HAP-1 (cell line): ENCODE measurements at regions not wholly inside any gene's neighbourhood (a gene's known extent, or its start where the extent isn't known, plus 50 kb on each side); places are given as distances from the start of the nearest gene placed in this dataset.

Source experiments
- DNase-seq, 2 experiments: peaks; one replicate each; pipeline ENCODE4 v3.0.0-alpha.2; 2016 to 2020; ENCODE audit warnings: low spot score in 2 of 2
- H3K27me3 ChIP-seq: fragments of 250-450 bp; sonication (Bioruptor Pico); 2 replicates; pipeline ENCODE4 v1.5.1; 2020; ENCODE audit warnings: low read depth, mild to moderate bottlenecking, moderate library complexity
- H3K36me3 ChIP-seq: fragments of 250-450 bp; sonication (Bioruptor Pico); replicated peaks from 2 replicates; pipeline ENCODE4 v1.5.1; 2020; ENCODE audit warnings: mild to moderate bottlenecking
- H3K4me1 ChIP-seq: fragments of 250-450 bp; sonication (Bioruptor Pico); 2 replicates; pipeline ENCODE4 v1.5.1; 2020; ENCODE audit warnings: mild to moderate bottlenecking
- H3K4me3 ChIP-seq: fragments of 250-450 bp; sonication (Bioruptor Pico); 2 replicates; pipeline ENCODE4 v1.5.1; 2020; ENCODE audit warnings: mild to moderate bottlenecking, moderate library complexity
- H3K9me3 ChIP-seq: fragments of 250-450 bp; sonication (Bioruptor Pico); 2 replicates; pipeline ENCODE4 v1.5.1; 2020; ENCODE audit warnings: mild to moderate bottlenecking, moderate library complexity
- in situ Hi-C: fragments of 300-500 bp; cut with MboI; formaldehyde crosslinking; loops from 3 replicates; pipeline ENCODE4 v1.14.3; 2020; ENCODE audit warnings: low sequenced_read_pairs, inconsistent platforms, mixed read lengths

GRCh38 chr10:25076506-25077177, 60.2 kb downstream of the THNSL1 start:
- in situ Hi-C loops = no loop called here
- H3K4me1 ChIP-seq = peaks cover 16% of the 10 kb centered on the region
- H3K36me3 ChIP-seq = no peaks in the 10 kb centered on the region
- H3K4me3 ChIP-seq = no peak overlapping the region
- H3K27me3 ChIP-seq = no peaks in the 10 kb centered on the region
- DNase-seq = no peak
- no peaks in the 10 kb centered on the region for H3K9me3 ChIP-seq

GRCh38 chr10:25078658-25079431, 62.4 kb downstream of the THNSL1 start:
- Histone ChIP-seq H3K9me3 (no peaks in the 10 kb centered on the region), H3K4me1 (peaks cover 30% of the 10 kb centered on the region), H3K27me3 (no peaks in the 10 kb centered on the region), H3K36me3 (no peaks in the 10 kb centered on the region), H3K4me3 (no peak overlapping the region)
- in situ Hi-C loops = no loop called here
- no peak for DNase-seq

DNA sequence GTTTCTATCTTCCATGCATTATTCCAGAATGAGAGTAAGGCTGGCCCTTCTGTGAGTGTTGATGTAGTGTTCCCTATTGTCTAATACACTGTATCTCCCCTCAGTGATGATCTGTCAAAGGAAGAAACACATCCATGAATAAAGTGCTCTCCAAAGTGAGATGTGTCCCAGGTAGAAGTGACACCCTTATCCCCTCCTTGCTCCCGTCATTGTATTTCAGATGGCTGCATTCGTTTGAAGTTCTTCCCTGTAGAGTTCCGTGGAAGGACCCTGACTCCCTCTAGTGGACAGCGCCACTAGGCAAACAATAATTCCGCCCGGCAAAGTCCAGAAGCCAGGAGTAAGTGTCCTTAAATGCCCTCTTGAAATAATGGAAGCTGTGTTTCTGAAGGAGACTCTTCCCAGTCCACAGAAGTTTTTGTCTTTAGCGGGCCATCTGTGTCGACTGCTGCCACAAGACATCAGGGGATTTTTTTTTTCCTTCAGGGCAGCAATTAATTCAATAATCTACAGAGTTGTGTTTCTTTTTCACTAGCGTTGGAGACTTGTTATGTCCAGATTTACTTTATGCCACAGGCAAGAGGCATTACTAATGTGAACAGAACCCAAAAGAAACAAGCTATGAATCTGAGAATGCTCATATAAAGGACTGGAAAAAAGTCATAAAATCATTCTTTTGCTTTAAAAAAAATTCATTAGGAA, 64.6 kb downstream of the THNSL1 start:
- Histone ChIP-seq H3K9me3 (no peaks in the 10 kb centered on the region), H3K4me1 (peaks cover 40% of the 10 kb centered on the region), H3K27me3 (no peaks in the 10 kb centered on the region), H3K36me3 (no peaks in the 10 kb centered on the region), H3K4me3 (no peak overlapping the region)
- DNase-seq = peak; percentile 93 to 94
- in situ Hi-C loops = loop anchor here (10.0 kb wide), 1 partner anchor 436 kb away; no protein-coding TSS in a partner anchor

DNA sequence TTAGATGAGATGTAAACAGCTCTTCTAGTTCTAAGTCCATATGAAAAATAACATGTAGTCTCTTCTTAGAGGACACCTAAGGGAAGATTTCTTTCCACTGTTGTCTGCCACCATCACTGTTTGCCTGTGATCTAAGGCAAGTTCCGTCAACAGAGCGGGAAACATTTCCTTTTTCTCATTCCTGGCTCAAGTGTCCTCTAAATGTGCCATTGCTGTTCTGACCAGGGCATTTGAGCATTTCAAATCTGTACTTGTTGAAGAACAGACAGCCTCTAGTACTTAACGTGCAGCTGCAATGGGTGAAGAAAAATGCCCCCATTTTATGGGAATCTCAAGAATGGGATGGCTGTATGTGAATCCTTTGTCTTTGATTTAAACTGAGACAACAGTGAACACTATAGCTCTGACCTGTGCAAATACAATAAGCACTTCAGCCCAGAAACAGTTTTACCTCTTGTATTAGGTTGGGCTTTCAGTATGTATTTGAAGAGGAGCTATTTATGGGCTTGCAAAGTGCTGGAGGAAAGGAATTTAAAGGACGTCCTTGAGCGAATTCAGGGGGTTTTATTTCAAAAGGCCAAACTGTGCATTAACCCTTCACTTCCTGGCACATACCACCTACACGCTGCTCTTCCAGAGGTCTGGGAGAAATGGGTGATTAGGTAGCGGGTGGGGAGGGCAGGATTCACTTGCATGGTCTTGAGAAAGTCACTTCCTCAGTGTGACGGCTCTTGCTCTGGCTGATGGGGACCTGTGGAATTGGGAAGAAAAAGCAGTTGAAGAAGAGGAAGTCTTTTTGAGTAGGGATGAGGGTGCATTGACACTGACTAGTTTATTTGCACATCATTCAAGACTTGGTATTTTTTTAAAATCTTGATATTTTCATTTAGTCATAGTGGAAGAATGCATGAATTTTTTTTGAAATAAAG, 66.1 kb downstream of the THNSL1 start:
- peaks cover 40% of the 10 kb centered on the region for H3K4me1 ChIP-seq
- in situ Hi-C loops = loop anchor here (10.0 kb wide), 1 partner anchor 438 kb away; no protein-coding TSS in a partner anchor
- no peaks in the 10 kb centered on the region for H3K27me3 ChIP-seq
- DNase-seq = peak; percentile 70 to 99
- no peaks in the 10 kb centered on the region for H3K36me3 ChIP-seq
- no peak overlapping the region for H3K4me3 ChIP-seq
- H3K9me3 ChIP-seq = no peaks in the 10 kb centered on the region

DNA sequence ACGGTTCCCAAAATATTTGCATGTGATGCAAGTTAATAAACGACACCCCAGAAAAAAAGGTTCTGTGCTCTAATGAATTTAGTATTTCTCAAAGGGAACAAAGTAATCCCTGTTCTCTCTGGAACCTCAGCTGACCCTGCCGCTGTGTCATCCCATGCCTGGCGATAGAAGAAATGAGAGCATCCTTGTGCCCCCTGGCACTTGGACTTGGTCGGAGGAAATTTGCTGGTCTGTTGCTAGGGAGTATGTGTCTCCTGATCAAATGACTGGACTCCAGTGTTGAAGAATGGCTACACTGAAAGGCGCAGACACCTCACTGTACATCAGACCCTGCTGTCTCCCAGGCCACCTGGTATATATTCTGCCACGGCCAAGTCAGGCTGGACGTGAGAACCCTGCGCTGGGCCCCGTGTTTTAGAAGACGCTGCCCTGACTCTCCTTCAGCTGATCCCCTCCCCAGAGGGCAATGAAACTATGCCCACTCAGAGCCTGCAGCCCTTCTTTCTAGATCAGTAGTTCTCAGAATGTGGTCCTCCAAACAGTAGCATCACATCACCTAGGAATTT, 67.2 kb downstream of the THNSL1 start:
- Histone ChIP-seq H3K4me1 (peaks cover 40% of the 10 kb centered on the region), H3K4me3 (no peak overlapping the region), H3K9me3 (no peaks in the 10 kb centered on the region), H3K36me3 (no peaks in the 10 kb centered on the region), H3K27me3 (no peaks in the 10 kb centered on the region)
- DNase-seq = no peak
- in situ Hi-C loops = loop anchor here (10.0 kb wide), 1 partner anchor 439 kb away; no protein-coding TSS in a partner anchor

DNA sequence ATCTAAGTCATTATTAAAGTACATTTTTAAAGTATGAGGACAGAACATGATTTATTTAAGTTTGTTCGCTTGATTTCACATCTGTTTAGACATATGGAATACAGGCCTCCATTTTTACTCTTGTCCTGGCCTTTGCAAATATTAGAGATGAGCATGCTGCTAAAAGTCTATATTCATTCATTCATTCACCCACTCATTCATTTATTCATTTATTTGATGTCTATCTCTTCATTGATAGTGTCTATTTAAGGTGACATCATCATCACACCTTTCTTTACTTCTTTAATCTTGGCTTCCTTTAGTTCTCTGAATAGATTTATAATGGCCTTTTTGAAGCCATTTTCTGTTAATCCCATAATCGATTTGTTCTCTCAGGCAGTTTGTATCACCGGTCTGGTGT, 68.0 kb downstream of the THNSL1 start:
- no peak for DNase-seq
- peaks cover 40% of the 10 kb centered on the region for H3K4me1 ChIP-seq
- no peak overlapping the region for H3K4me3 ChIP-seq
- in situ Hi-C loops = loop anchor here (10.0 kb wide), 1 partner anchor 440 kb away; no protein-coding TSS in a partner anchor
- H3K36me3 ChIP-seq = no peaks in the 10 kb centered on the region
- H3K27me3 ChIP-seq = no peaks in the 10 kb centered on the region
- H3K9me3 ChIP-seq = no peaks in the 10 kb centered on the region

GRCh38 chr10:25094590-25094989, 78.2 kb downstream of the THNSL1 start:
- no peak for DNase-seq
- Histone ChIP-seq H3K36me3 (no peaks in the 10 kb centered on the region), H3K4me3 (no peak overlapping the region), H3K4me1 (no peaks in the 10 kb centered on the region), H3K27me3 (no peaks in the 10 kb centered on the region), H3K9me3 (peaks cover 3% of the 10 kb centered on the region; the same call in 1 of the 2 replicates)
- in situ Hi-C loops = no loop called here

GRCh38 chr10:25097669-25098411, 77.0 kb upstream of the GPR158 start:
- Histone ChIP-seq H3K4me1 (no peaks in the 10 kb centered on the region), H3K4me3 (no peak overlapping the region), H3K9me3 (no peaks in the 10 kb centered on the region), H3K36me3 (no peaks in the 10 kb centered on the region), H3K27me3 (no peaks in the 10 kb centered on the region)
- in situ Hi-C loops = no loop called here
- DNase-seq = no peak

- no peaks in the 10 kb centered on the region for H3K4me1 ChIP-seq
- no peak overlapping the region for H3K4me3 ChIP-seq
- H3K36me3 ChIP-seq = no peaks in the 10 kb centered on the region
- no peaks in the 10 kb centered on the region for H3K27me3 ChIP-seq
- no peaks in the 10 kb centered on the region for H3K9me3 ChIP-seq
- DNase-seq = no peak
- in situ Hi-C loops = no loop called here
Measured at GRCh38 chr10:25100141-25100540, 74.7 kb upstream of the GPR158 start.

DNA sequence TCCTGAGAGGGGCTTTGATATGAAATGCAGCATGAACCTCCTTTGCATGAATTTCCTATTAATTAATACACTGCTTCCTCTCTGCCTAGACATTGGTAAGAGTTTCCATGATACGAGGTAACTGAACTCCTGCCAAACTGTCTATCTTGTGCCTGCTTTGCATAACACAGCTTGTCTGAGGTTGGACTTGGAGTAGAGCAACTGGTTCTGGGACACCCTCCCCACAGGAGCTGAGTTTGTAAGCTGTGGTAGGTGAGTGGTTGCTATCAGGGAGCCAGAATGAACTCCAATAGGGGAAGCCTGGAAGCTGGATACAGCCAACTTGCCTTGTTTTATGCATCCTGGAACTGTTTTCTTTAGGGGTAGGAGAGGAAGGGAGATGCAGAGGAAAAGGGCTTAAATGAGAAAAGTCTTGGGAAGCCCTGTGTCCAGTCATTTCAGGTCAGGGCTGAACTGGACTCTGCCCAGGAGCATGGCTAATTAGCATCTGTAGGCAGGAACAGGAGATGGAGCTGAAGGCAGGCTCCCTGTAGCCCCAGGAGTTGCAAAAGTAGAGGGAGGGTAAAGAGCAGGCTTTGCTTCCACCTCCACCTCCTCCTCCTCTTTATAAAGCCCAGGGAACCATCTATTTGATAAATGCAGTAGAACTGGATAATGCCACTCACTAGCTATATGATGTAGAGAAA, 73.2 kb upstream of the GPR158 start:
- Histone ChIP-seq H3K4me3 (no peak overlapping the region), H3K27me3 (no peaks in the 10 kb centered on the region), H3K4me1 (peaks cover 10% of the 10 kb centered on the region), H3K9me3 (no peaks in the 10 kb centered on the region), H3K36me3 (no peaks in the 10 kb centered on the region)
- DNase-seq = no peak
- in situ Hi-C loops = no loop called here

GRCh38 chr10:25102147-25102822, 72.5 kb upstream of the GPR158 start:
- Histone ChIP-seq H3K27me3 (no peaks in the 10 kb centered on the region), H3K4me3 (no peak overlapping the region), H3K4me1 (peaks cover 10% of the 10 kb centered on the region), H3K9me3 (no peaks in the 10 kb centered on the region), H3K36me3 (no peaks in the 10 kb centered on the region)
- no peak for DNase-seq
- in situ Hi-C loops = no loop called here
